KMS-11 (cell line): ENCODE measurements at regions not wholly inside any gene's neighbourhood (a gene's known extent, or its start where the extent isn't known, plus 50 kb on each side); places are given as distances from the start of the nearest gene placed in this dataset.

Experiments used
- H2AFZ ChIP-seq: fragments of 200-600 bp; sonication (generic); 2 replicates; pipeline ENCODE4 v1.6.1; 2016; ENCODE audit warnings: antibody characterized with exemption, mixed run types, low read depth
- H3K27ac ChIP-seq: fragments of 200-600 bp; sonication (generic); 2 replicates; pipeline ENCODE4 v1.6.1; 2016; ENCODE audit warnings: mild to moderate bottlenecking, mixed run types
- H3K27me3 ChIP-seq: fragments of 200-600 bp; sonication (generic); 2 replicates; pipeline ENCODE4 v1.6.1; 2017; ENCODE audit warnings: mild to moderate bottlenecking, low read depth, mixed run types, moderate library complexity; ENCODE audit not compliant: insufficient read depth
- H3K36me3 ChIP-seq: fragments of 200-600 bp; sonication (generic); 2 replicates; pipeline ENCODE4 v1.6.1; 2017; ENCODE audit warnings: mild to moderate bottlenecking, mixed run types; ENCODE audit not compliant: insufficient read depth
- H3K4me1 ChIP-seq: fragments of 200-600 bp; sonication (generic); 2 replicates; pipeline ENCODE4 v1.6.1; 2016; ENCODE audit warnings: mild to moderate bottlenecking, low read depth, mixed run types; ENCODE audit not compliant: poor library complexity, severe bottlenecking
- H3K4me2 ChIP-seq: fragments of 200-600 bp; sonication (generic); 2 replicates; pipeline ENCODE4 v1.7.0; 2016; ENCODE audit warnings: mild to moderate bottlenecking, mixed run types
- H3K4me3 ChIP-seq: fragments of 200-600 bp; sonication (generic); IDR thresholded peaks from 2 replicates; pipeline ENCODE4 v1.6.1; 2017; ENCODE audit warnings: low read depth, low read length, mixed read lengths; ENCODE audit not compliant: insufficient read depth
- H3K79me2 ChIP-seq: fragments of 200-600 bp; sonication (generic); 2 replicates; pipeline ENCODE4 v1.6.1; 2016; ENCODE audit warnings: low read depth, mixed run types; ENCODE audit not compliant: insufficient read depth
- H3K9ac ChIP-seq: fragments of 200-600 bp; sonication (generic); 2 replicates; pipeline ENCODE4 v1.6.1; 2016; ENCODE audit warnings: mild to moderate bottlenecking, mixed run types
- H4K20me1 ChIP-seq: fragments of 200-600 bp; sonication (generic); 2 replicates; pipeline ENCODE4 v1.6.1; 2016; ENCODE audit warnings: mild to moderate bottlenecking, mixed run types; ENCODE audit not compliant: insufficient read depth
- TF ChIP-seq, protein P1 (sequence below): fragments of 200-600 bp; sonication (generic); conservative IDR thresholded peaks from 2 replicates; pipeline ENCODE4 v1.6.1; 2017; ENCODE audit warnings: low read depth, mild to moderate bottlenecking, antibody characterized with exemption, low read length, moderate library complexity, mixed read lengths

DNA sequence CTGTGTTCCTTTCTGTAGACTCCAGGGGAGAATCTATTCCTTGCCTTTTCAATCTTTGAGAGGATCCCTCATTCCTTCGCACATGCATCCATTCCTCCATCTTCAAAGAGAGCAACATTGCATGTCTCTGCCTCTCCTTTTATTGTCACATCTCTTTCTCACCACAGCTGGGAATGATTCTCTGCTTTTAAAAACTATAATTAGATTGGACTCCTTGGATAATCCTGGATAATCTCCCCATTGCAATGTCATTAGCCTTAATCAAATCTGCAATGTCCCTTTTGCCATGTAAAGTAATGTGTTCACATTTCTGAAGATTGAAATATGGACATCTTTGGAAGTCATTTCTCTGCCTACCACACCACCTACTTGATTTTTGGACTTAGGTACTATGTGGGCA is 750.1 kb downstream of the COL12A1 start:
- Histone ChIP-seq H4K20me1 (no peaks in the 10 kb centered on the region), H3K4me3 (no peak overlapping the region), H3K27me3 (no peaks in the 10 kb centered on the region), H3K4me1 (no peaks in the 10 kb centered on the region), H3K27ac (no peak overlapping the region), H2AFZ (no peak overlapping the region), H3K4me2 (no peak overlapping the region), H3K79me2 (no peaks in the 10 kb centered on the region), H3K9ac (no peak overlapping the region), H3K36me3 (no peaks in the 10 kb centered on the region)
- TF ChIP-seq, protein P1, sequence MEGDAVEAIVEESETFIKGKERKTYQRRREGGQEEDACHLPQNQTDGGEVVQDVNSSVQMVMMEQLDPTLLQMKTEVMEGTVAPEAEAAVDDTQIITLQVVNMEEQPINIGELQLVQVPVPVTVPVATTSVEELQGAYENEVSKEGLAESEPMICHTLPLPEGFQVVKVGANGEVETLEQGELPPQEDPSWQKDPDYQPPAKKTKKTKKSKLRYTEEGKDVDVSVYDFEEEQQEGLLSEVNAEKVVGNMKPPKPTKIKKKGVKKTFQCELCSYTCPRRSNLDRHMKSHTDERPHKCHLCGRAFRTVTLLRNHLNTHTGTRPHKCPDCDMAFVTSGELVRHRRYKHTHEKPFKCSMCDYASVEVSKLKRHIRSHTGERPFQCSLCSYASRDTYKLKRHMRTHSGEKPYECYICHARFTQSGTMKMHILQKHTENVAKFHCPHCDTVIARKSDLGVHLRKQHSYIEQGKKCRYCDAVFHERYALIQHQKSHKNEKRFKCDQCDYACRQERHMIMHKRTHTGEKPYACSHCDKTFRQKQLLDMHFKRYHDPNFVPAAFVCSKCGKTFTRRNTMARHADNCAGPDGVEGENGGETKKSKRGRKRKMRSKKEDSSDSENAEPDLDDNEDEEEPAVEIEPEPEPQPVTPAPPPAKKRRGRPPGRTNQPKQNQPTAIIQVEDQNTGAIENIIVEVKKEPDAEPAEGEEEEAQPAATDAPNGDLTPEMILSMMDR = no peak

DNA sequence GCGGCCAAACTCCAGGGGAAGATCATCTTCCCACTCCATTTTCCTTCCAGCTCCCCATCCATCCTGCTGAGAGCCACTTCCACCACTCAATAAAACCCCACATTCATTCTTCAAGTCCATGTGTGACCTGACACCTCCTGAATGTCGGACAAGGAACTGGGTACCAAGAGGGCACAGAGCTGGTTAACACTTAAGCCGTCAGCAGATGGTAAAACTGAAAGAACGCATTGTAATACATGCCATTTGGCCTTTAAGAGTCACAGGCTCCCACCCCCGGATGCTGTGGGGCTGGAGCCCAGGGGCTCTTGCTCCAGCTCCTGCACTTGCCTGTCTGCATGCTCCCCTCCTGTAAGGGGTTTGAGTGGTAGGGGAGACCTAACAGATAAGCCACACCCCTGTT is 753.9 kb downstream of the COL12A1 start:
- H4K20me1 ChIP-seq = no peaks in the 10 kb centered on the region
- H3K27me3 ChIP-seq = no peaks in the 10 kb centered on the region
- H3K4me2 ChIP-seq = no peak overlapping the region
- H2AFZ ChIP-seq = no peak overlapping the region
- H3K4me1 ChIP-seq = no peaks in the 10 kb centered on the region
- no peaks in the 10 kb centered on the region for H3K79me2 ChIP-seq
- TF ChIP-seq, protein P1 = no peak
- no peaks in the 10 kb centered on the region for H3K36me3 ChIP-seq
- no peak overlapping the region for H3K4me3 ChIP-seq
- no peak overlapping the region for H3K9ac ChIP-seq
- no peak overlapping the region for H3K27ac ChIP-seq

DNA sequence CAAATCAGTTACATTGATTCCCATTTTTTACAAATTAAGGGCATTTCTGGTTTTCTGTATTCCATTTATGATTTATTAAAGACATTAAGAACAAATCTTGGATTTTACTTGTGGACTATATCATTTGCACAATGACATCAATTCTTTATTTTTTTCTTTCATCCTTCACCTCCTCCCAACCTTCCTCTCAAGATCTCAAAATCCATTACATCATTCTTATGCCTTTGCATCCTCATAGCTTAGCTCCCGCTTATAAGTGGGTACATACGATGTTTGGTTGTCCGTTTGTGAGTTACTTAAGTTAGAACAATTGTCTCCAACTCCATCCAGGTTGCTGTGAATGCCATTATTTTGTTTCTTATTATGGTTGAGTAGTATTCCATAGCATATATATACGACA is 752.8 kb downstream of the CD109 start:
- Histone ChIP-seq H4K20me1 (no peaks in the 10 kb centered on the region), H3K4me2 (no peak overlapping the region), H3K9ac (no peak overlapping the region), H3K27ac (no peak overlapping the region), H3K79me2 (no peaks in the 10 kb centered on the region), H3K36me3 (no peaks in the 10 kb centered on the region), H3K4me1 (no peaks in the 10 kb centered on the region), H2AFZ (no peak overlapping the region), H3K27me3 (no peaks in the 10 kb centered on the region), H3K4me3 (no peak overlapping the region)
- TF ChIP-seq, protein P1 = no peak

DNA sequence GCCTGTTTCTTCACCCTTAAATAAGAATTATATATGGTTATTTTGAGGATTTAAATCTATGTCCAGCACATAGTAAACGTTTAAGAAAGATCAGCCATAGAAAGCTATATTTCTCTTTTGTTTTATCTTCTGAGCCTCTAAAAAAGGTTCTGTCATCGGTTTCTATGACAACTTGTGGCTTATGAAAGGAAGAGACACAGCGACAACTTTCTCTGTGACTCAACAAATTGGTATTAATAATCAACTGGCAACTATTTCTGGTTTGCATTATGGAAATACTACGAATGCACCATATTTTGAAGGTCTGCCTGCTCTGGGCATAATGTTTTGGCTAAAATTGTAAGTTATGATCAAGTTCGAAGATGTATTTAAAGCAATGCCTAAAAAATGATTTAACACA is 751.0 kb downstream of the CD109 start:
- H3K27me3 ChIP-seq = no peaks in the 10 kb centered on the region
- H4K20me1 ChIP-seq = no peaks in the 10 kb centered on the region
- no peak overlapping the region for H3K27ac ChIP-seq
- H3K36me3 ChIP-seq = no peaks in the 10 kb centered on the region
- no peaks in the 10 kb centered on the region for H3K4me1 ChIP-seq
- H3K4me2 ChIP-seq = no peak overlapping the region
- H3K79me2 ChIP-seq = no peaks in the 10 kb centered on the region
- no peak overlapping the region for H2AFZ ChIP-seq
- H3K4me3 ChIP-seq = no peak overlapping the region
- no peak overlapping the region for H3K9ac ChIP-seq
- TF ChIP-seq, protein P1 = no peak
